NT2/D1 (cell line): ENCODE measurements at regions not wholly inside any gene's neighbourhood (a gene's known extent, or its start where the extent isn't known, plus 50 kb on each side); places are given as distances from the start of the nearest gene placed in this dataset.

Source experiments
- SUZ12 ChIP-seq: IDR thresholded peaks from 2 replicates; pipeline ENCODE4 v1.6.1; 2011; ENCODE audit not compliant: insufficient read length, insufficient read depth; ENCODE audit errors: extremely low read depth
- YY1 ChIP-seq: IDR thresholded peaks from 2 replicates; pipeline ENCODE4 v1.6.1; 2011; ENCODE audit not compliant: insufficient read length, insufficient read depth
- ZNF274 ChIP-seq: IDR thresholded peaks from 2 replicates; pipeline ENCODE4 v1.6.1; 2011; ENCODE audit warnings: mild to moderate bottlenecking, low read depth, low read length

- no peak for TF ChIP-seq YY1
- TF ChIP-seq ZNF274: no peak
- no peak for TF ChIP-seq SUZ12
These were observed 443.2 kb upstream of the SEMA3A start for GRCh38 chr7:84637568-84638338.
